ENCODE measurements at regions not wholly inside any gene's neighbourhood (a gene's known extent, or its start where the extent isn't known, plus 50 kb on each side); places are given as distances from the start of the nearest gene placed in this dataset.

DNA sequence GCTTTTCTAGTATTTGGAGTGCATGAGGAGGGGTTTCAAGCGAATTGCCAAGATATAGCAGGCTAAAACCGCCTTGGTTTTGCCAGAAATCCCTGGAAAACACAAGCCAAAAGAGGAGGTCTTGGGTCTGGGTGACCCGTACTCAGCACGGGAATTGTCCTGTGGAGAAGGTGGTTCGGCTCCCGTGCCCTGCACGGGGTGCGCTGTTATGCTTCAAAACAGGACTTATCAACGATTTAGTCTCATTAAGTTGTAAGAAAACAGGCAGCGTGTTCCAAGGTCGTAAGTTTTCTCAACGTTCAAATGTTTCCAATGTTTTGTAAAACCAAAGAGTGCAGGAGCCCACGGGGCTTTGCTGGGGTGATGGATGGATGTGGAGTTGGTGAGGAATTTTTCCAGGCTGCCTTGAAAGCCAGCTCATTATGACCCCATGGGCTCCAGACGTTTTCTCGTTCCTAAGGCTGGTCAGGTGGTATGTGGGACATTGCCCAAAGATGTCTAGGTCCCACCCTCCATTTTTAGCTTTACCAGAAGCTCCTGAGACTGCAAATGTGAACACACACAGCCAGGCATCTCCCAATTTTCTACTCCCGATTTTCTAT, 75.4 kb upstream of the CLDN14 start:
- no peak for DNase-seq

DNA sequence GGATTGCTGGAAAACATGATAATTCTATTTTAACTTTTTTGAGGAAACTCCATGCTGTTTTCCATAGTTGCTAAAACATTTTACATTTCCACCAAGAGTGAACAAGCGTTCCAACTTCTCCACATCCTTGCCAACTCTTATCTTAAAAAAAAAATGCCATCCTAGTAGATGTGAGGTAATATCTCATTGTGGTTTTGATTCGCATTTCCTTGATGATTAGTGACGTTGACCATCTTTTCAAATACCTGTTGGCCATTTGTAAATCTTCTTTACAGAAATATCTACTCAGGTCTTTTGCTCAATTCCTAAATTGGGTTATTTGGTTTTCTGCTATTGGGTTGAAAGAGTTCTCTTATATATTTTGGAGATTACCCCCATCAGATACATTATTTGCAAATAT, 77.4 kb upstream of the CLDN14 start:
- DNase-seq = no peak

DNA sequence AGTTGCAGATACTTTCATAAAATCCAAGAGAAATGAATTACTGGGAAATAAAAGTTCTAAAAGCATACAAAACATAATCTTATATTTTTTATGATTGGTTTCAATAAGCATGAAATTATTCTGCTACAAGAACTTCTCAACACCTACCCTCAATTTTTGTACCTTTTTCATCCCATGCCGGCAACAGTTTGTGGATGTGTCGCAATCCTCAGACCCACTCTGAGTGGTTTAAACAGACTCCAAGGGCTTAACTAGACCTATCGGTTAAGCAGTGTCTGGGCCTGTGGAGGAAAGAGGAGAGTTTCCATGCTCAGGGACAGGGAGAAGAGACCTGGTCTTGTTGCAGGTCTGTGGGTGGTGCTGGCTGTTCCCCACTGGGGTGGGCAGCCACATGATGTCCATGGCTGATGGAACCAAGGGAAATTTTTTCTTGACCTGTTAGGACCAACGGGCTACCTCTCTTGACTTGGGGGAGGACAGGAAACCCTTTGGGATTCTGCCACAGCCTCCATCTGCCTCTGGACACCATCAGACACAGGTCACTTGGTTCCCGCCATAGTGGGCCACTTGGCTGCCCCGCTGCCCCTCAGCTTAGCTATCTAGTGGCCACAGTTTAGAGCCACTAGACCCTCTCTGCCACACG, 81.1 kb upstream of the CLDN14 start:
- no peak for DNase-seq

DNA sequence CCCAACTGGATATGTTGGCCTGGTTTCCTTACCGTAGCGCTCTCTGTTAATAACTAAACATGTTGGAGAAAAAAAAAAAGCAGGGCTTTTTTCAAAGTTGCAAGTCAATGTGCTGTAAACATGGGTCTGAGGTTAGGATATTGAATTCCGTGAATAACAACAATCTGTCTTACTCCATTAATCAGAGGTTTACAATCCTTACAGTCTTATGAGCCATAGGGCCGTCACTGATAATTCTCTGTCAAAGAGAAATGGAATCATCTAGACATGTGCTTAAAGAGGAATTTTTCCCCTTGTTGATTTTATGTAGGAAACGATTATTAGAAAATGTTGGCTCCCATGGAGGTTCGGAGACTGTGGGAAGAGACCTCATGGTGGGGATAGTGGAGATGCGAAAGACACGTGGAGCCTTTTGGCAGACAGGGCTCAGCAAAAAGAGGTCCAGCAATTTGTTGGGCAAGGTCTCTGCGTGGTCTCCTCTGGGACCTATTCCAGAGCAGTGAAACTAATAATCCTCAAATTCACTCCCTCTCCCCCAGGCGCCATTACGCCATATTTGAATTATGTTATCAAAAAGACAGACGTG, 83.5 kb upstream of the CLDN14 start:
- DNase-seq = no peak

DNA sequence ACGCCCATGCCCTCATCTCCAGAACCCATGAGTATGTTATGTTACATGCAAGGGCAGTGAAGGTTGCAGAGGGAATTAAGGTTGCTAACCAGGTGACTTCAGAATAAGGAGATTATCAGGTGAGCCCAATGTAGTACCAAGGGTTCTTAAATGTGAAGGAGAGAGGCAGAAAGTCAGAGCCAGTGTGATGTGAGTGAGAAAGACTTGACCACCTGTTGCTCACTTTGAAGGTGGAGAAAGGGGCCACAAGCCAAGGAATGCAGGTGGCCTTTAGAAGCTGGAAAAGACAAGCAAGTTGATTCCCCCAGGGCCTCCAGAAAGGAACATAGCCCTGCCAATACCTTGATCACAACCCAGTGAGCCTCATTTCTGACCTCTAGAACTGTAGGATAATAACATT, 84.7 kb upstream of the CLDN14 start:
- DNase-seq = no peak

DNA sequence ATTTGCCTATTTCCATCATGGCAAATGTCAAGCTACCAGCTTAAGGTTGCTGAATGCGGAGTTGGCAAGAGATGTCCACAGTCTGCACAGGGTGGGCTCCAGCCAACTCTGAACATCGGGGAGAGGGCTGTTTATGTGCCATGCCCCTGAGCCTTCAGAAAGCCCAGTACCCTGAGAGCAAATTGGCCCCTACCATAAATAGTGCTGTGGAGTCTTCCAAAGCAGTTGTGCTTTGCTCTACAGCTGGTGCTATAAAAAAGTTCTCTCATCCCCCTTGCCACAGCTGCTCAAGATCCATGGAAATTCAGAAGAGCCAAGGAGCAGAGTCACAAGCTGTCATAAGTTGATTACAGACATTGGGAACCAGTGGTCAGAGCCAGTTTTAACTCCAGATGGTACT, 85.6 kb upstream of the CLDN14 start:
- DNase-seq = no peak

DNA sequence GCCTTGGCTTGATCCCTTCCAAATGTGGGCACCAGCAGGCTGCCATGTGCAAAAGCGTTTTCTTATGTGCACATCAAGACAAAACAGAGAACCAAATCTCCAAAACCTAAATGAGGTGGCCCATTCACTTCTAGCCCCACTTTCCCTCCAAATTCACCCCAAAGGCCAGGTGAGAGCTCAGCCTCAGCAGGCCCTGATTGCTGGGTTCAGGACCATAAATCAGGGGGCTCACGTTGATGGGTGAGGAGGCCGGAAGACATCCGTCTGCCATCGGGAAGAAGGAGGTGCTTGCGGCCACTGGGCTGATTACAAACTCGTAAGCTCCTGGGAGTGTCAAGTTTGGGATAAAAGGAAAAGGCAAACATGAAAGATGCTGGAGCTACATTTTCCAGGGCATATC, 86.7 kb upstream of the CLDN14 start:
- DNase-seq = no peak

DNA sequence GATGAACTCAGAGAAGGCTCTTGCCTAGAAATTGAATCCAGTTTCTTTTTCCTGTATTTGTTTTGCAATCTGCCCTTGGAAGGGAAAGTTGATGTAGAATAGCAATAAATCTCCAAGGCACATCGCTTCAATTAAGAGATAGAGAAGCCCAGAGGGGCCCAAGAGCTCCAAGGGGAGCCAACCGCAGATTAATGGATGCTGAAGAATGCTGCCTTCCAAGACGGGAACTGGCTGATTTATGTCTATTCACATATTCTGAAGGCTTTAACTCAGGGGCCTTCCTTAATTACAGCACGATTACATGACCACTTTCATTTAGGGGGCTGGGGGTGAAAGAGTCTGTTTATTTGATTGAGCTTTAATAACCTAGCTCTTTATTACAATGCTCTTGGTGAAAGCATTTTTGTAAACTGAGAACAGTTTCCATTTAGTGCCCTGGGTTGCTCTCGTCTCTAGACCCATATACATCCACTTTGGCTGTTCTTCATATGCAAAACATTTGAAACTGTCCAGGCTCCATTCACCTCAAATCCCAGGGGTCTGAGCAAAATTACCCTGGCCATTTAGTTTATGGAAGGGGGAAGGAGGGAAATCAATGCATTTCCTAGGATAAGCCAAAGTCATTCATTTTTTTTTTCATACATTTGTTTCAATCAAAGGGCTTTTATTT, 87.4 kb upstream of the CLDN14 start:
- DNase-seq = no peak

DNA sequence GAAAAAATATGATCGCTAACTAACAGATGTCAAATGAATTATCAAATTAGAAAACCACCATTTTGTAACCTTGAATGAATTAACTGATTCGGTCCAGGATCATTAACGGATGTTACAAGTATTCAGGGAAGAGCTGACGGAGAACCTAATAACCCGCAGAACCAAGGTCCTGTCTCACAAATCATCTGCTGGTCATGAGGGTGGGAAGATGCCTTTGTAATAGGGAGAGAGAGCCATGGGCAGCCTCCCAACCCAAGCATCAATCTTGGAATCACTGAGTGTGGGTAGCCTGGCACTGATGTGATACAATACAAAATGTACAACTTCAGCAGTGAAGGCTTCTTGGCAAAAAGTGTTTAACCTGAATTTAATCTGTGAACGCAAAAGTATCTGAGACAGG, 89.6 kb upstream of the CLDN14 start:
- DNase-seq = no peak

DNA sequence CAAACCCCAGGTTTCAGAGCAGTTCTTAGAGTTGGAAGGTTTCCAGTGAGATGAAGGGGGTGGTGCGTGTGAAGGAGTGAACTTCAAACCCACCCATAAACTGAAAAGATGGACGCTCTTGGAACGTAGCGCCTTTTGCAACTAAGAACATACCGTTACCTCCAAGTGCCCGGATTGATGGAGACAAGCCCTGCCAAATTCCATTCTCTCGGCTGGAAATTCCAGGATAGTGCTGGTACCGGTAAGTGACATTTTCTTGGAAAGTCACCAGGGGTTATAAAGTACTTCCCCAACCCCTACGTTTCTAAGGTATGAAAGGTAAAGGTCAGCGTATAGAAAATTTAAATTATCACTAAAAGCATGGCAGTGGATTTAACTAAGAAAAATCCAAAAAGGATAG, 91.6 kb upstream of the CLDN14 start:
- no peak for DNase-seq

DNA sequence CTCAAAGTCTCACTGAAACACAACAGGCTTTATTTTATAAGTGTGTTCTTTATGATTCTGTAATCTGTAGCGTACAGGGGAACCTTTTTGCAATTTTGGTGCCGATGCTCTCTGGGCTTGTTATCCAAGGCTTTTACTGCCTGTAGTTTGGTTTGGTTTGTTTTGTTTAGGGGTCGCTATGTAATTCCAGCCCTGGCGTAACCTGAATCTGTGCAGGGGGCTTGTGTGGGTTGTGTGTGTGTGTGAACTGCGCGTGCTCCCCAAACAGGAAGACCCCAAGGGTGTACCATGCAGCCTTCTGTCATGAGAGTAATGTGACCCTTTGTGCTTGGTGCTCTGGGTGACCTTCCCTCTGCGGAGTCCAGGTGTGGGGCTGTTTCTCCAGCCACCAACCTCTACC, 92.1 kb upstream of the CLDN14 start:
- no peak for DNase-seq

DNA sequence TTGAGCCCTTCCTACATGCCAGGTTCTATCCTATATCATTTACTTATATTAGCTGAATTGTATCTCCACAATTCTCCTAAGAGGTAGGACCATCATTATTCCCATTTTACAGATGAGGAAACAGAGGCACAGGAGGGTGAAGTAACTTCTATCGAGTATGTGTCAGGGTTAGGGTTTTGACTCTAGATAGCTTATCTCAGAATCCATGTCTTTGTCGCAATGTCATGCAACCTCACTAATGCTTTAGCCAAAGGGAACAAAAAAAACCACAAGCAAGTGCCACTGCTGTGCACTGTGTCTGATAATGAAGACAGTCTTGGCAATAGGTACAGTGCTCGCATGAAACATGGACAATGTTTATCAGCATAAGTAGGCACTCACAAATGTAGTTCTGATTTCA, 95.4 kb upstream of the CLDN14 start:
- no peak for DNase-seq

DNA sequence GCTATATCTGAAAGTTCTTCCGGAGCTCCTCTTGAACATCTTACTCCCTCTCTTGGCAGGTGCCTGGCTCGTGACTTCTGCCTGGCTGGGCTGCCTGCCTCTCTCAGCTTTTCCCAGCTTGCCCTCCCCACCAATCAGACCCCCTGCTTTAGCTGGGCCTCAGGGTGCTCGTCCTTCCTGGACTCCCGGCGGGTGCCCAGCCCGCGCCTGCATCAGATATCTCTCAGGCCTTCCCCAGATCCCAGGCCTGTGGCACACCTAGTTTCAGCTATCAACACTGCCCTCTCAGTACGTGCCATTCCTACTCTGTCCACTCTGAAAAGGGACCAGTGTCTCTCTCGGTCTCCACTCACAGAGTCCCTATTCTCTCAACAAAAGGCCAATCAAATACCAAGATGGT, 96.5 kb upstream of the CLDN14 start:
- DNase-seq = no peak

DNA sequence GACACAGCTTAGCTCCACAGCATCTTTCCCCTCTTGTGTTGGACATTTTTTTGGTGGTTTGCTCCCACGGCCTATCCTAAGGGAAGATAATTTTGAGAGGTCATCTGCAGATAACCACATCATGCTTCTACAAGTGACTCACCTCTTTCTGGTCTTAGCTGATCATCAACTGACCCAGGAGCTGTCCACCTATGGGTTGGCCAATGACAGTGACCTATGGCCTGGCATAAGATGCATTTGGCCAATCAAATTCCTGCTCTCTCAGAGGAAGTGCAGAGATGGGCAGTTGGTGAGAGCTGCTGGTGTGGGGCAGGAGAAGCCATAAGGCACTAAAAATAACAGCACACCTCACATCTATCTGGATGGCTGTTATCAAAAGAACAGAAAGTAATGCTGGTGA, 100.0 kb upstream of the CLDN14 start:
- no peak for DNase-seq

DNA sequence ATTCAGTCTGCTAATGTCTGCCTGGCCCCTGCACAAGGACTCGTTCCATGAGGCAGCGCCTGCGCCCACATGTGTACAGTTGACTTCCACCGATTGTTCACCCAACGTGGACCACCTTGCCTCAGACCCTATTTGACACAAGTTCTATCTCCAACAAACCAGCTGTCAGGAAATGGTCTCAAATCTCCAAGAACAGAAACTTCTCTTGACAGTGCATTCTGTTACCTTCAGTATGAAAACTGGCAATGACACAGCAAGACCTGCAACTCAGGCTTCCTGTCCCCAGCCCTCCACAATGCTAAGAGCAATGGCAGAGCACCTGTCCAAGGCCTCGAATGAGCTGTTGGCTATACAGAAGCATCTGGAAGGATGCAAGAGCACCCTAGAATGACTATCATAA, 102.3 kb upstream of the CLDN14 start:
- no peak for DNase-seq

DNA sequence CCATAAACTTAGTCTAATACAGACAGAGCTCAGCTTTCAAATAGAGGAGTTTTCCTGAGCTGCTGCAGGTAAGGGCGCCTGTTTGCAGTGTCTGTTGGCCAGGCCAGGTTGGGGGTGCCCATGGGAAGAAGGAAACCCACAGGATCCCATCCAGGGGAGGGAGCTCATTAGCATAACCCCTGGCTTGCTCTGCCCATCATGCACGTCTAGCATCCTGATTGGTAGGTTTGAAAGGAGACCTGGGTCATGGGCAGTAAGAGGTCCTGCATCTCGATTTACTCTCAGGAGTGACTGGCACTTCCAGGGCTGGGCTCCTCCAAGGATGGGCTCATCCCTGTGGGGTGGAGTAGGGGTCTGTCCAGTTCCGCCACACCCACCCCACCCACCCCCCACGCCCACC, 103.7 kb upstream of the CLDN14 start:
- DNase-seq = no peak

DNA sequence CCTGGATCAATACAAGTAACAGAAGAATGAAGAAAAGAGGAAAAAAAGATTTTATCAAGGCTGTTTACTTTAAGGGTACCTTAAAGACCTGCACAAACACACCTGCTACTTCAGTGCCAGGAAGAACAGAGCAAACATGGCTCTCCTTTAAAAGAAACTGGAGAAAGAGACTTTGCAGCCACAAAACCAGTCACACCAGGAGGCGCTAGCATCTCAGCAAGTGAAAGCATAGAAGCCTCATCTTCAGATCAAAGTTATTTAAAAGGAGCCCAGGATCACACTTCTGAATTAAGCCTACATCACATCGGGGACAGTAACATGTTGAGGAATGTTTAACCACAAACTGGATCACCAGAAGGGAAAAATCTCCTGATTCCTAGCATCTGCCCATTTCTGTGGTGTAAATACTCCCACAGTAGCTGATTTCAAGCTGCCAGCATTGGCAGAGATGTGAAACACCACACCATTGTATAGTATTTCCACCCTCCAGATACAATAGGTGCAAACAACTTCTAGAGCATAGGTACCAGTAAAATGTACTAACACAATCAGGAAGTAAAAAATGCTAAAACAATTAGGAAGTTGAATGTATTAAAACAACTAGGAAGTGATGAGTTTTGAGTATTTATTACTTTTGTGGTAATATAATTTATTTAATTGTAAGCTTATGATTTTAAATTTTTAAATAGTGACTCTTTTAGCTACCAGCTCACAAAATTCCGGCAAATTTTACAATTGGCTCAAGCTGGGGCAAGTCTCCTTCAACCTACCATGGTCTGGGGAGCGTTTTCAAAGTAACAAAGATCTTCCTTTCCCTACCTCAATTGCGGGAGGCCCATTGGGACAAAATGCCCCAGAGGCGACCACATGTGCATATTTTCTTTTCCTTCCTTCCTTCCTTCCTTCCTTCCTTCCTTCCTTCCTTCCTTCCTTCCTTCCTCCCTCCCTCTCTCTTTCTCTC, 105.3 kb upstream of the CLDN14 start:
- DNase-seq = no peak

DNA sequence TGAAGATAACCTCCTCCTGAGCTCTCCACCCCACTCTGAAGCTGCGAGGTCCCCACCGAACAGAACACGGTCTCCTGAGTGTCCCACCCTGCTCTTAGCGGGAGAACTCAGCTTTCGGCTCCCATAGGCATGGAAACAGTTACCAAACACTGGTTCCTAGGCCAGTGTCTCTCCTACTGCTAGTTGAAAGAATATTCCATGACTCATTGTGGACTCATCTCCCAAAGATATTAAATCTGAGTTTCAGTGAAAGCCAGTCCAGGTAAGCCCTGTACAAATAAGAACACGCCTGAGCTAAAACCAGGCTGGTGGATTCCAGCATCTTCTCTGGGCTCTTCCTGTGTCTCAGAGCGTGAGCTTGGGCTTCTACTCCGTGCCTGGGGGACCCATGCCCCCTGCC, 107.5 kb upstream of the CLDN14 start:
- no peak for DNase-seq

DNA sequence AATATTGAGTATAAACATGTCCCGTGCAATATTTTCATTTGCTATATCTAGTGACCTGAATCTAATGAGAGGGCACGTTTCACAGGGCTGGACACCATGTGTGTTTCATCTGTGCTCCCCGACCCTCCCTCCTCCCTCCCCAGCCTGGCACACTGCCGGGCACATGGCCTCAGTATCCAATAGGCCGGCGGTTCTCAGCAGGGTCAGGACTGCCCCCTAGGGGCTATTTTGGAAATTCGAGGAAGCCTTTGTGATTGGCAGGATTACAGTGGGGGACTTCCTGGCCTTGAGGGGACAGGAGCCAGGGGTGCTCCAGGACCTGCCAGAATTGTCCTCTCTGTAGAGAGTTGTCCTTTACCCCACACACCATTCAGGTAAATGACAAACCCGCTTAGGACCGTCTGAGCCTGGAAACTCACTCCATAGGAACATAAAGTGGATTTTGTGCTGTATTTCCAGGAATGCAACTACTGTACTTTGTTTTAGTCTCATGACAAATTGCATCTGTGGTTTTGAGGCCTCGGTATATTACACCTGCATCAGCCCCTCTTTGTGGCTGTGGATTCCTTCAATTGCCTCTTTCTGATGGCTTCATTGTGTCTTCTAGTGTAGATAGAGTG, 109.5 kb upstream of the SIM2 start:
- no peak for DNase-seq

DNA sequence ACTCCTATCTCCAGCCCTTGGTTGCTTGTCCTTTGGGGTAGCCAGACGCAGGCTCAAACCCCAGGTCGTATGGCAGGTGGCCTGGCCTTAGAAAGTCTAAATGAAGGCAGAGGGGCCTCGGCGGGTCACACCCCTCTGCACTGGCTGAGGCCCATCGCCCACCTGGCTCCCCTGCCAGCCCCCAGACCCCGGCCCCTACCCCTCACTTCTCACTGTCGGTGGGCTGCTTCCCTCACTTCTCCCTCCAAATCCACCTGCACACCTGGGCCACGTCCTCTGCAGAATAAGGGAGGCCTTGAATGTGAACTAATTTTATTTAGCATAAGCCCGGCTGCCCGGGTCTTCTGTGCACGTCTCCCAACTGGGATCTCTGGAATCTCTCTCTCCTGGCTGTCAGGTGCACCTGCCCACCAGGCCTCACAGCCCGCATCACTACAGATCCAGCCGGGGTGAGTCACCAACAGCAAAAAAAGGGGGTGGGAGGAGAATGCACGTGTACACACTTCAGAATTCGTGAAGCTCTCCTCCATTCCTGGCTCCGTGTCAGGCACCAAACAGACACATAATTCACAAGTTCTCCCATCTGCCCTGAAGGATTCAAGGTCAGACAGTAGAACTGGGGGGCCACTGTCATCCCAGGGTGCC, 107.5 kb upstream of the SIM2 start:
- no peak for DNase-seq

DNA sequence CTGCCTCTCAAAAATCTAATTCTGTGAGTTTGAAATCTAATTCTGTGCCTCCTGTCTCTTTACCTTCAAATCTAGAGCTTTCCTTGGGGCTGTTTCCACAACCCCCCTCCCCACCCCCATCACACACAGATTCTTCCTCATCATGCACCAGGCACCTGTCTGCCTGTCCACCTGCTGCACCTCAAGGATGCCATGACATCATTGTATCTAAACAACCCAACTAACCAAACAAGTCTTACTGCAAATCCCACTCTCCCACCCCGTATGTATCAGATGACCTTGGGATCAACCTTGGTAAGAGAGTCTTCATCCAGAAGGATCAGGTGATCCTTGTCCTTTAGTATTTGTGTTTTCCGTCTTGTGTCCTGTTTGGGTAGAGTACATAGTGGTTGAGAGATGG, 102.7 kb upstream of the SIM2 start:
- no peak for DNase-seq

DNA sequence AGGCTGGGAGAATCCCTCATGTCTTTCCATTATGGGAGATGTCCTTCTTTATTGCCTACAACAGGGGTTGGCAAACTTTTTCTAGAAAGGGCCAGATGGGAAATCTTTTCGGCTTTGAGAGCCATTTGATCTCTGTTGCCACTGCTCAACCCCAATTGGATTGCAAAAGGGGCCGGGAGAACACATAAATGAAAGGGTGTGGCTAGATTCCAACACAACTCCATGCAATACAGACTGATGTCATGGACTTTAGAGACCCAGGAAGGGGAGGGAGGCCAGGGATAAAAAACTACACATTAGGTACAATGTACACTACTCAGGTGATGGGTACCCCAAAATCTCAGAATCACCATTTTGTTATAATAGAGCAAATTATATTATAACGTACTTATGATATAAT, 97.6 kb upstream of the SIM2 start:
- no peak for DNase-seq
